ENCODE measurements at regions not wholly inside any gene's neighbourhood (a gene's known extent, or its start where the extent isn't known, plus 50 kb on each side); places are given as distances from the start of the nearest gene placed in this dataset.
"Not testable (repeated sequence)": the region's sequence is repeated elsewhere in the genome, so short reads cannot be mapped to it uniquely, and the experiment has no call there.

GRCh38 chr16:31727553-31727952, 146.1 kb upstream of the ZNF267 start:
- Histone ChIP-seq H3K27me3 (no peaks in the 10 kb centered on the region), H3K9me3 (peaks cover 0 to 78% of the 10 kb centered on the region in 2 donors), H3K4me3 (no peak overlapping the region), H3K27ac (no peak overlapping the region), H3K36me3 (peaks cover 0 to 82% of the 10 kb centered on the region in 2 donors), H3K4me1 (no peaks in the 10 kb centered on the region)
- intact Hi-C loops (cut with DNase I): no loop called here
- TF ChIP-seq CTCF (IDR thresholded peaks at IDR 0.05): no peak
- DNase-seq (no peak), ATAC-seq (no peak)

GRCh38 chr16:31734265-31734664, 139.3 kb upstream of the ZNF267 start:
- DNase-seq (no peak), ATAC-seq (no peak)
- intact Hi-C loops (cut with DNase I): no loop called here
- Histone ChIP-seq H3K4me3 (no peak overlapping the region), H3K4me1 (no peaks in the 10 kb centered on the region), H3K9me3 (peaks cover 4 to 94% of the 10 kb centered on the region in 2 donors), H3K27me3 (no peaks in the 10 kb centered on the region), H3K36me3 (peaks cover 8 to 88% of the 10 kb centered on the region in 2 donors), H3K27ac (no peak overlapping the region)
- no peak for TF ChIP-seq CTCF (IDR thresholded peaks at IDR 0.05)

GRCh38 chr16:31745098-31745497, 128.5 kb upstream of the ZNF267 start:
- peaks cover 27 to 97% of the 10 kb centered on the region in 2 donors for H3K9me3 ChIP-seq

GRCh38 chr16:31745900-31746299, 127.7 kb upstream of the ZNF267 start:
- TF ChIP-seq CTCF (IDR thresholded peaks at IDR 0.05): no peak
- H3K27ac ChIP-seq: no peak overlapping the region
- intact Hi-C loops (cut with DNase I): no loop called here
- H3K9me3 ChIP-seq: peaks cover 27 to 97% of the 10 kb centered on the region in 2 donors
- H3K27me3 ChIP-seq: no peaks in the 10 kb centered on the region
- H3K36me3 ChIP-seq: peaks cover 0 to 78% of the 10 kb centered on the region in 2 donors
- ATAC-seq (no peak), DNase-seq (no peak)
- H3K4me3 ChIP-seq: no peak overlapping the region
- no peaks in the 10 kb centered on the region for H3K4me1 ChIP-seq

More at GRCh38 chr16:31745098-31745497, 128.5 kb upstream of the ZNF267 start:
- H3K27me3 ChIP-seq; DNase-seq; intact Hi-C loops (cut with DNase I); H3K4me1 ChIP-seq; ATAC-seq; H3K4me3 ChIP-seq; H3K27ac ChIP-seq: not testable (repeated sequence)
- peaks cover 0 to 78% of the 10 kb centered on the region in 2 donors for H3K36me3 ChIP-seq

- intact Hi-C loops (cut with DNase I): no loop called here
- H3K4me3 ChIP-seq: no peak overlapping the region
Measured at GRCh38 chr16:31754998-31755615, 118.5 kb upstream of the ZNF267 start.

More at GRCh38 chr16:31754998-31755615, 118.5 kb upstream of the ZNF267 start:
- Histone ChIP-seq H3K9me3 (peaks cover 22 to 96% of the 10 kb centered on the region in 2 donors), H3K4me1 (no peaks in the 10 kb centered on the region), H3K27ac (no peak overlapping the region), H3K27me3 (no peaks in the 10 kb centered on the region), H3K36me3 (peaks cover 0 to 92% of the 10 kb centered on the region in 2 donors)
- DNase-seq (no peak), ATAC-seq (no peak)
- TF ChIP-seq CTCF (IDR thresholded peaks at IDR 0.05): no peak
